HL-60 (cell line): ENCODE measurements at regions not wholly inside any gene's neighbourhood (a gene's known extent, or its start where the extent isn't known, plus 50 kb on each side); places are given as distances from the start of the nearest gene placed in this dataset.

Experiments
- DNase-seq, 2 experiments: peaks; one replicate each; pipeline ENCODE4 v3.0.0-alpha.2; 2010 to 2020; ENCODE audit warnings: low read depth in 1 of 2, low spot score in 1 of 2
- H3K27ac ChIP-seq: fragments of 250-450 bp; sonication (Bioruptor Pico); replicated peaks from 2 replicates; pipeline ENCODE4 v1.5.1; 2020; ENCODE audit warnings: mild to moderate bottlenecking, moderate library complexity
- H3K27me3 ChIP-seq: fragments of 250-450 bp; sonication (Bioruptor Pico); 2 replicates; pipeline ENCODE4 v1.5.1; 2021; ENCODE audit warnings: mild to moderate bottlenecking, moderate library complexity; ENCODE audit not compliant: insufficient read depth, poor library complexity, severe bottlenecking
- H3K4me3 ChIP-seq: replicated peaks from 2 replicates; pipeline ENCODE4 v1.5.1; 2011; ENCODE audit warnings: mild to moderate bottlenecking, control low read depth, low read length; ENCODE audit not compliant: insufficient read depth
- GABPA ChIP-seq: IDR thresholded peaks from 2 replicates; pipeline ENCODE4 v1.6.1; 2012; ENCODE audit warnings: low read depth
- POLR2AphosphoS5 ChIP-seq: IDR thresholded peaks from 2 replicates; pipeline ENCODE4 v1.6.1; 2012; ENCODE audit warnings: low read depth
- REST ChIP-seq: IDR thresholded peaks from 2 replicates; pipeline ENCODE4 v1.6.1; 2012; ENCODE audit warnings: low read depth; ENCODE audit not compliant: insufficient replicate concordance
- SPI1 ChIP-seq: IDR thresholded peaks from 2 replicates; pipeline ENCODE4 v1.6.1; 2012; ENCODE audit warnings: low read depth, mild to moderate bottlenecking, borderline replicate concordance
- TF ChIP-seq, protein P1 (sequence below): IDR thresholded peaks from one replicate; pipeline ENCODE4 v1.5.1; 2011; ENCODE audit warnings: low read length, control low read depth, inconsistent platforms; ENCODE audit not compliant: insufficient read depth

DNA sequence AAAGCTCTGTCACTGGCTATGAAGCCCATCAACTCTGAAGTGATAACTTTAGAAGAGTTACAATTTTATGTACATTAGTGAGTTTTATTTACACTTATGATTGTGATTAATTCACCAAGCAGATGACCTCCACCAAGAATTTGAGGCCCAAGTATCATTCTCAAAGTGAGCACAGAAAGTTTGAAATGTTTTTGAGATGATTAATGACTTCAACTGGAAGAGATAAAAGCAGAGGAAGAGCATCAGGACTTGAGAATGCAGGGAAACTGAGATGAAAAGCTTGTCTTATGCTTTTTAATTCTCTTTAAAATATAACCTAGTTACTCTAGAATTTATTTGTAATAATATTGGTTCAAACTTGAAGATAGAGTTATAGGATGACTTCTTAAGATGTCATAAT lies 112.8 kb upstream of the H2AZ1 start:
- H3K27ac ChIP-seq = no peak overlapping the region
- no peak overlapping the region for H3K4me3 ChIP-seq
- TF ChIP-seq REST (no peak), SPI1 (no peak), GABPA (no peak), POLR2AphosphoS5 (no peak)
- TF ChIP-seq, protein P1, sequence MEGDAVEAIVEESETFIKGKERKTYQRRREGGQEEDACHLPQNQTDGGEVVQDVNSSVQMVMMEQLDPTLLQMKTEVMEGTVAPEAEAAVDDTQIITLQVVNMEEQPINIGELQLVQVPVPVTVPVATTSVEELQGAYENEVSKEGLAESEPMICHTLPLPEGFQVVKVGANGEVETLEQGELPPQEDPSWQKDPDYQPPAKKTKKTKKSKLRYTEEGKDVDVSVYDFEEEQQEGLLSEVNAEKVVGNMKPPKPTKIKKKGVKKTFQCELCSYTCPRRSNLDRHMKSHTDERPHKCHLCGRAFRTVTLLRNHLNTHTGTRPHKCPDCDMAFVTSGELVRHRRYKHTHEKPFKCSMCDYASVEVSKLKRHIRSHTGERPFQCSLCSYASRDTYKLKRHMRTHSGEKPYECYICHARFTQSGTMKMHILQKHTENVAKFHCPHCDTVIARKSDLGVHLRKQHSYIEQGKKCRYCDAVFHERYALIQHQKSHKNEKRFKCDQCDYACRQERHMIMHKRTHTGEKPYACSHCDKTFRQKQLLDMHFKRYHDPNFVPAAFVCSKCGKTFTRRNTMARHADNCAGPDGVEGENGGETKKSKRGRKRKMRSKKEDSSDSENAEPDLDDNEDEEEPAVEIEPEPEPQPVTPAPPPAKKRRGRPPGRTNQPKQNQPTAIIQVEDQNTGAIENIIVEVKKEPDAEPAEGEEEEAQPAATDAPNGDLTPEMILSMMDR = no peak
- H3K27me3 ChIP-seq = no peaks in the 10 kb centered on the region
- no peak for DNase-seq

DNA sequence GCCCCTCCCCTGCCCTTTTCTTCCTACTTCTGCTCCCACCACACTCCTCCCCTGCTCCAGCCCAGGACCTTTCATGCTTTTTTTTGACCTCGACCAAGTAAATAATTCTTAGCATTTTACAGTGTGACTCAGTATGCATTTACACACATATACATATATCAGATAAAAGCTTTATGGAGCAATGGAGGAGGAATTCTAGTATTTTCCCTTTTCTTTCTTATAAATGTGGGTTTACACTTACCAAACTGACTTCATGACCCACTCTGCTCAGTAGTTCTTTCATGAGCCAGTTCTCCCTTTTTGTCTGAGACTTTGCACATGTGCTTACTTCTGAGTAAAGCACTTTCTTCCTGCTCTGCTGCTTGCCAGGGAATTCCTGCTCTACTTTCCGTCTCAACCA lies 111.8 kb upstream of the H2AZ1 start:
- H3K27me3 ChIP-seq = no peaks in the 10 kb centered on the region
- DNase-seq = no peak
- TF ChIP-seq SPI1 (no peak), POLR2AphosphoS5 (no peak)
- H3K4me3 ChIP-seq = no peak overlapping the region
- no peak overlapping the region for H3K27ac ChIP-seq

DNA sequence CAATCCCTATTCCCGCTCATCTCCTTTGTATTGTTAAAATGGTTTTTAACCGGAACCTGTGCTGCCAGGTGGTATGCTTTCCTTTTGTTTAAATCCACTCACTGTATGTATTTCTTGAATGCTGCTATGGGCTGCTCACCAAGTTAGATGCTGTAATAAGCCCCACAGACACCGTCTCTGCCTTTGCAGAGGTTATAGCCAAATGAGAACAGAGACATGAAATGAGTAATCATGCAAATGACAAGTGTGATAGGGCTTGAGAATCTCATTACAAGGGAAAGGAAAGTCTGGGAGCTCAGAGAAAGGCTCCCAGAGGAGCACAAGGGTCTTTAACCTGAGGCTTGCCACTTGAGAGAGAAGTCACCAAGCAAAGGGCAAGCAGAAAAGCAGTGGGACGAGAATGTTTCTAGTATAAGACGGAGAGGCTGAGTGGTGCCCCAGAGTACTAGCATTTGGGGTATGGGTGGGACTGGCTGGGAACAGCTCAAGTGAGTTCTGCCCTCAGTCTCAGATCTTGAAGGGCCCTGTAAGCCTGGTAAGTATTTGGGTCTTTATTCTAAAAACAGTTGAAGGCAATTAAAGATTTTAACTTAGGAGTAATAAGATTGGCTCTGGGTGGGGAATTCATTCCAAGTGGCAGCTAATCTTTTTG lies 110.8 kb upstream of the H2AZ1 start:
- TF ChIP-seq GABPA (no peak), REST (no peak), POLR2AphosphoS5 (no peak), SPI1 (no peak)
- TF ChIP-seq, protein P1 = no peak
- DNase-seq = no peak
- no peak overlapping the region for H3K27ac ChIP-seq
- no peak overlapping the region for H3K4me3 ChIP-seq
- no peaks in the 10 kb centered on the region for H3K27me3 ChIP-seq

DNA sequence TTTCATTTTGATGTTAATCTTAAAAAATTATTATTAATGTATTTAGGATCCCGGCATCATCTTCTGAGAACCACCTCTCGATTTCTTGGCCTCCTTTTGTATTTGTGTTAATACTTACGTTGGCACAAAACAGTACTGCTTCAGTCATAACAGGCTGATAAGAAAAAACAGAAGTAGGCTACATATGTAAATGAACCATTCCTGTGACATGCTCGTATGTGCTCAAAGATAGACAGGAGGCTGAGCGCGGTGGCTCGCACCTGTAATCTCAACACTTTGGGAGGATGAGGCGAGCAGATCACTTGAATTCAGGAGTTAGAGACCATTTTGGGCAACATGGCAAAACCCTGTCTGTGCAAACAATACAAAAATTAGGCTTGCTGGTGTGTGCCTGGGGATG lies 109.4 kb upstream of the H2AZ1 start:
- Histone ChIP-seq H3K27me3 (no peaks in the 10 kb centered on the region), H3K27ac (no peak overlapping the region), H3K4me3 (no peak overlapping the region)
- TF ChIP-seq, protein P1 = no peak
- no peak for TF ChIP-seq POLR2AphosphoS5
- no peak for TF ChIP-seq SPI1
- no peak for TF ChIP-seq REST
- no peak for TF ChIP-seq GABPA
- DNase-seq = no peak
